ENCODE measurements at regions not wholly inside any gene's neighbourhood (a gene's known extent, or its start where the extent isn't known, plus 50 kb on each side); places are given as distances from the start of the nearest gene placed in this dataset.
"Not testable (repeated sequence)": the region's sequence is repeated elsewhere in the genome, so short reads cannot be mapped to it uniquely, and the experiment has no call there.

GRCh38 chr15:21271566-21271965 is 168.7 kb downstream of the POTEB3 start:
- no peak for TF ChIP-seq CTCF (IDR thresholded peaks at IDR 0.05)
- 23 to 59% methylated on average over 2 of the region's 2 CpGs for WGBS, 2 donors
- no peak for ATAC-seq
- no peak overlapping the region for H3K27ac ChIP-seq
- H3K4me3 ChIP-seq: no peak overlapping the region
- no peaks in the 10 kb centered on the region for H3K9me3 ChIP-seq
- no peak for DNase-seq
- intact Hi-C loops (cut with DNase I): no loop called here
- no peak for FAIRE-seq
- peaks cover 0 to 5% (median 0%) of the 10 kb centered on the region in 4 donors for H3K27me3 ChIP-seq
- H3K36me3 ChIP-seq: no peaks in the 10 kb centered on the region
- no peaks in the 10 kb centered on the region for H3K4me1 ChIP-seq

GRCh38 chr15:21270474-21270873 is 169.8 kb downstream of the POTEB3 start:
- no peak for TF ChIP-seq CTCF (IDR thresholded peaks at IDR 0.05)
- Histone ChIP-seq H3K36me3 (no peaks in the 10 kb centered on the region), H3K27me3 (peaks cover 0 to 5% (median 0%) of the 10 kb centered on the region in 4 donors), H3K27ac (no peak overlapping the region), H3K4me3 (no peak overlapping the region), H3K4me1 (no peaks in the 10 kb centered on the region), H3K9me3 (no peaks in the 10 kb centered on the region)
- 16 to 40% methylated on average over 3 of the region's 3 CpGs for WGBS, 2 donors
- intact Hi-C loops (cut with DNase I): no loop called here
- FAIRE-seq: no peak
- DNase-seq: no peak
- peak in 1 of 4 donors; percentile 15 for ATAC-seq

GRCh38 chr15:21269673-21270072 is 170.6 kb downstream of the POTEB3 start:
- intact Hi-C loops (cut with DNase I); H3K4me3 ChIP-seq; H3K9me3 ChIP-seq; FAIRE-seq; H3K4me1 ChIP-seq; H3K27me3 ChIP-seq; H3K27ac ChIP-seq; H3K36me3 ChIP-seq; ATAC-seq: not testable (repeated sequence)
- DNase-seq: peak in 1 of 6 donors; percentile 31
- 62 to 71% methylated on average over 4 of the region's 4 CpGs for WGBS, 2 donors

DNA sequence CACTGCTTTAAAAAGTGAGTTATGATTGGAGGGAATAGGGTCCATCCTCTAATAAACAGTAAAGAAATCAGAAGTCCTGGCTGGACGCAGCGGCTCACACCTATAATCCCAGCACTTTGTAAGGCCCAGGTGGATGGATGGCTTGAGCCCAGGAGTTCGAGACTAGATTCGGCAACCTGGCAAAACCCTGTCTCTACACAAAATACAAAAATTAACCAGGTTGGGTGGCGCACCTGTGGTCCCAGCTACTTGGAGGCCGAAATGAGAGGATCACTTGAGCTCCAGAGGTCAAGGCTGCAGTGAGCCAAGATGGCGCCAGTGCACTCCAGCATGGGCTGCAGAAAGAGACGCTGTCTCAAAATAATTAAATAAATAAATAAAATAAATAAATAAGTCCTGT is 171.2 kb downstream of the POTEB3 start:
- no peak for TF ChIP-seq CTCF (IDR thresholded peaks at IDR 0.05)
- peak in 1 of 6 donors; percentile 25 for DNase-seq
- H3K27me3 ChIP-seq: peaks cover 0 to 5% (median 0%) of the 10 kb centered on the region in 4 donors
- H3K9me3 ChIP-seq: no peaks in the 10 kb centered on the region
- no peaks in the 10 kb centered on the region for H3K36me3 ChIP-seq
- no peak overlapping the region for H3K4me3 ChIP-seq
- FAIRE-seq: no peak
- no peak overlapping the region for H3K27ac ChIP-seq
- 64 to 76% methylated on average over 8 of the region's 8 CpGs for WGBS, 2 donors
- intact Hi-C loops (cut with DNase I): no loop called here
- ATAC-seq: no peak
- no peaks in the 10 kb centered on the region for H3K4me1 ChIP-seq

- Histone ChIP-seq H3K4me1 (no peaks in the 10 kb centered on the region), H3K4me3 (no peak overlapping the region), H3K36me3 (no peaks in the 10 kb centered on the region), H3K27ac (no peak overlapping the region), H3K27me3 (peaks cover 0 to 5% (median 0%) of the 10 kb centered on the region in 4 donors), H3K9me3 (no peaks in the 10 kb centered on the region)
- intact Hi-C loops (cut with DNase I): no loop called here
- WGBS, 2 donors: 51 to 73% methylated on average over 1 of the region's 1 CpG
- no peak for TF ChIP-seq CTCF (IDR thresholded peaks at IDR 0.05)
- no peak for FAIRE-seq
- DNase-seq: no peak
- no peak for ATAC-seq
Measured at GRCh38 chr15:21268436-21268940, 171.8 kb downstream of the POTEB3 start.

All from pancreas (tissue), 10 donors.